ENCODE measurements at regions not wholly inside any gene's neighbourhood (a gene's known extent, or its start where the extent isn't known, plus 50 kb on each side); places are given as distances from the start of the nearest gene placed in this dataset.

DNA sequence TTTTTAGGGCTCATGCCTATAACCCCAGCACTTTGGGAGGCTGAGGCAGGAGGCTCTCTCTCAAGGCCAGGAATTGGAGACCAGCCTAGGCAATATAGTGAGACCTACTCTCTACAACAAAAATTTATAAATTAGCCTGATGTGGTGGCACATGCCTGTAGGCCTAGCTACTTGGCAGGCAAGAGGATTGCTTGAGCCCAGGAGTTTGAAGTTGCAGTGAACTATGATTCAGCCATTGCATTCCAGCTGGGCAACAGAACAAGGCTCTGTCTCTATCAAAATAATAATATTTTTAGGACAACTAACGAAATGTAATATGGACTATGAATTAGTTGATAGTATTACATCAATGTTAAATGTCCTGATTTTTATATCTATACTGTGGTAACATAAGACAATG lies 68.8 kb upstream of the ARID1A start:
- no peak for TF ChIP-seq CTCF (conservative IDR thresholded peaks at IDR 0.05; ENCODE audit: low read depth, low read length)
- TF ChIP-seq POLR2A (IDR thresholded peaks at IDR 0.05; ENCODE audit: low read depth, low read length) = no peak
- no peak for TF ChIP-seq CHD1 (IDR thresholded peaks at IDR 0.05; ENCODE audit: low read depth, low read length)
- no peak for TF ChIP-seq FOS (IDR thresholded peaks at IDR 0.05; ENCODE audit: low read depth, low read length)
- no peak for TF ChIP-seq RAD21 (IDR thresholded peaks at IDR 0.05; ENCODE audit: low read length)
- TF ChIP-seq MAFK (IDR thresholded peaks at IDR 0.05; ENCODE audit: low read depth, low read length) = no peak
- TF ChIP-seq CEBPB (IDR thresholded peaks at IDR 0.05; ENCODE audit: low read depth, low read length) = no peak
- TF ChIP-seq NFE2L2 (IDR thresholded peaks at IDR 0.05; ENCODE audit: low read depth, low read length) = no peak
- TF ChIP-seq RFX5 (IDR thresholded peaks at IDR 0.05; ENCODE audit: low read depth, low read length) = no peak
